Hepatocyte (in vitro differentiated cells): ENCODE measurements at regions not wholly inside any gene's neighbourhood (a gene's known extent, or its start where the extent isn't known, plus 50 kb on each side); places are given as distances from the start of the nearest gene placed in this dataset.

ENCODE experiments used
- EZH2phosphoT487 ChIP-seq: fragments of 200-600 bp; sonication (generic); IDR thresholded peaks from one replicate; pipeline ENCODE4 v1.6.1; 2018; ENCODE audit warnings: antibody characterized with exemption, mild to moderate bottlenecking, low read depth, moderate library complexity; ENCODE audit not compliant: unreplicated experiment, severe bottlenecking
- TF ChIP-seq, protein P1 (sequence below): fragments of 200-600 bp; sonication (generic); IDR thresholded peaks from 2 replicates; pipeline ENCODE4 v1.5.1; 2016; ENCODE audit warnings: antibody characterized with exemption, mild to moderate bottlenecking; ENCODE audit not compliant: poor library complexity

DNA sequence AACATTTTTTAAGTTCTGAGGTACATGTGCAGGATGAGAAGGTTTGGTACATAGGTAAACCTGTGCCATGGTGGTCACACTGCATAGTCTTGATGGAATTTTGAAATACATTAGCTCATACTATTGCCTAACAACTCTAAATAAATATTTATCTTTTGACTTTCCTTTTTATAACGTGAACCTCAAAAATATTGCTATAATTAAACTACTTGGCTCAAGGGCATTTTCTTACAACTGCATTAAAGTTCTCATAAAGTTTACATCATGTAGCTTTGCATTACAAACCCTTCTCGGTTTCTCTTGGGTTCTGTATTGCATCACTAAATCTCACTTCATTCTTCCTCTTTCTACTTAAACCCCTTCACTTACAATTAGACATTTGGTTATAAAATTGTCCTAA is 636.0 kb upstream of the PTCHD4 start:
- TF ChIP-seq, protein P1, sequence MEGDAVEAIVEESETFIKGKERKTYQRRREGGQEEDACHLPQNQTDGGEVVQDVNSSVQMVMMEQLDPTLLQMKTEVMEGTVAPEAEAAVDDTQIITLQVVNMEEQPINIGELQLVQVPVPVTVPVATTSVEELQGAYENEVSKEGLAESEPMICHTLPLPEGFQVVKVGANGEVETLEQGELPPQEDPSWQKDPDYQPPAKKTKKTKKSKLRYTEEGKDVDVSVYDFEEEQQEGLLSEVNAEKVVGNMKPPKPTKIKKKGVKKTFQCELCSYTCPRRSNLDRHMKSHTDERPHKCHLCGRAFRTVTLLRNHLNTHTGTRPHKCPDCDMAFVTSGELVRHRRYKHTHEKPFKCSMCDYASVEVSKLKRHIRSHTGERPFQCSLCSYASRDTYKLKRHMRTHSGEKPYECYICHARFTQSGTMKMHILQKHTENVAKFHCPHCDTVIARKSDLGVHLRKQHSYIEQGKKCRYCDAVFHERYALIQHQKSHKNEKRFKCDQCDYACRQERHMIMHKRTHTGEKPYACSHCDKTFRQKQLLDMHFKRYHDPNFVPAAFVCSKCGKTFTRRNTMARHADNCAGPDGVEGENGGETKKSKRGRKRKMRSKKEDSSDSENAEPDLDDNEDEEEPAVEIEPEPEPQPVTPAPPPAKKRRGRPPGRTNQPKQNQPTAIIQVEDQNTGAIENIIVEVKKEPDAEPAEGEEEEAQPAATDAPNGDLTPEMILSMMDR: no peak
- no peak for TF ChIP-seq EZH2phosphoT487
